ENCODE measurements at regions not wholly inside any gene's neighbourhood (a gene's known extent, or its start where the extent isn't known, plus 50 kb on each side); places are given as distances from the start of the nearest gene placed in this dataset.
"Not testable (repeated sequence)": the region's sequence is repeated elsewhere in the genome, so short reads cannot be mapped to it uniquely, and the experiment has no call there.

GRCh38 chr2:118387509-118387908, 299.2 kb downstream of the INSIG2 start:
- no peak for DNase-seq (ENCODE audit: low spot score)

GRCh38 chr2:118386641-118387302, 298.5 kb downstream of the INSIG2 start:
- DNase-seq (ENCODE audit: low spot score), result no peak

GRCh38 chr2:118380915-118381653, 292.8 kb downstream of the INSIG2 start:
- DNase-seq (ENCODE audit: low spot score), result no peak

GRCh38 chr2:118375907-118376485, 287.7 kb downstream of the INSIG2 start:
- no peak for DNase-seq (ENCODE audit: low spot score)

GRCh38 chr2:118374974-118375755, 286.9 kb downstream of the INSIG2 start:
- DNase-seq (ENCODE audit: low spot score), result no peak

GRCh38 chr2:118372886-118373830, 284.9 kb downstream of the INSIG2 start:
- DNase-seq (ENCODE audit: low spot score), result no peak

GRCh38 chr2:118371515-118371914, 283.2 kb downstream of the INSIG2 start:
- no peak for DNase-seq (ENCODE audit: low spot score)

- not testable (repeated sequence) for DNase-seq (ENCODE audit: low spot score)
Measured at GRCh38 chr2:118369521-118369920, 281.2 kb downstream of the INSIG2 start.

GRCh38 chr2:118363604-118364003, 275.3 kb downstream of the INSIG2 start:
- no peak for DNase-seq (ENCODE audit: low spot score)

GRCh38 chr2:118356051-118356450, 267.8 kb downstream of the INSIG2 start:
- DNase-seq (ENCODE audit: low spot score), result no peak

- no peak for DNase-seq (ENCODE audit: low spot score)
Measured at GRCh38 chr2:118351796-118352195, 263.5 kb downstream of the INSIG2 start.

GRCh38 chr2:118350621-118351020, 262.4 kb downstream of the INSIG2 start:
- no peak for DNase-seq (ENCODE audit: low spot score)

GRCh38 chr2:118349365-118349764, 261.1 kb downstream of the INSIG2 start:
- DNase-seq (ENCODE audit: low spot score), result no peak

- no peak for DNase-seq (ENCODE audit: low spot score)
Measured at GRCh38 chr2:118348380-118349034, 260.2 kb downstream of the INSIG2 start.

- DNase-seq (ENCODE audit: low spot score), result no peak
Measured at GRCh38 chr2:118345465-118345864, 257.2 kb downstream of the INSIG2 start.

- no peak for DNase-seq (ENCODE audit: low spot score)
Measured at GRCh38 chr2:118340103-118340502, 251.8 kb downstream of the INSIG2 start.

GRCh38 chr2:118339386-118339785, 251.1 kb downstream of the INSIG2 start:
- DNase-seq (ENCODE audit: low spot score), result no peak

GRCh38 chr2:118333664-118334063, 245.4 kb downstream of the INSIG2 start:
- DNase-seq (ENCODE audit: low spot score), result no peak

- DNase-seq (ENCODE audit: low spot score), result no peak
Measured at GRCh38 chr2:118325321-118325955, 237.2 kb downstream of the INSIG2 start.

GRCh38 chr2:118322406-118322805, 234.1 kb downstream of the INSIG2 start:
- no peak for DNase-seq (ENCODE audit: low spot score)

All from COLO829 (cell line).